HG03521 (cell line): ENCODE measurements at regions not wholly inside any gene's neighbourhood (a gene's known extent, or its start where the extent isn't known, plus 50 kb on each side); places are given as distances from the start of the nearest gene placed in this dataset.
"Not testable (repeated sequence)": the region's sequence is repeated elsewhere in the genome, so short reads cannot be mapped to it uniquely, and the experiment has no call there.

Experiments used
- ATAC-seq: cut with Tn5 transposase; IDR thresholded peaks from one replicate; pipeline ENCODE4 v1.9.1; 2021; ENCODE audit warnings: mild to moderate bottlenecking, moderate library complexity; ENCODE audit not compliant: unreplicated experiment

DNA sequence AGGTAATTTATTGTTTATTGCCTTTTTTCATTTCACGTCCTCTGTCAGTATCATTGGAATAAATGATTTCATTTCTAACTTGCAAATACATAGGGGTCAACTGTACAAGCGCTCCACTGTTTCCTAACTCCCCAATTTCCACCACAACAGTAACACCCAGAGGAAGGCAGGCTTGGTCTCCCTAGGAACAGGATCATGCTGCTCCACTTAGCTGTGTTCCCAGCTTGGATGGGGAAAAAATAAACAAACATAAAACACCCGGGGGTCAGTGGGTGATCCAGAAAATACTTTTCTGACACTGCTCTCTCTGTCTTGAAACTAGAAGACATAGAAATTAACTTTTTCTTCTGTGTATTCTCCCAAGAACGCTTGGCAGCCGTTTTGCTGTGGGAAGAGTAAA is 772.5 kb downstream of the TRIML1 start:
- no peak for ATAC-seq

DNA sequence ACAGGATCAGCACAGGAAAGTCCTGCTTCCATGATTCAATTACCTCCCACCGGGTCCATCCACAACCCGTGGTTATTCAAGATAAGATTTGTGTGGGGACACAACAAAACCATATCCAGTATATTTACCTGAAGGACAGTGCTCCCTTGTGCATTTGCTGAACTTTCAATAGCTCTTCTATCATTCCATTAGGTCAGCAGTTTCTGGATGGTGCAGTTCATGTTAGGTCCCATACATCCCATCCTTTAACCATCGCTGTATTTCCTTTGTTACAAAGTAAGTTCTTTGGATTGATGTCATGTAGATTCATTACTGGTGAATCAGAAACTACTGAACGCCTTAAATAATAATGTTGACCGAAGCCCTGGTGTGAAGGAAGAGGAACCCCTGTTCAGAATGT is 775.9 kb downstream of the TRIML1 start:
- no peak for ATAC-seq

DNA sequence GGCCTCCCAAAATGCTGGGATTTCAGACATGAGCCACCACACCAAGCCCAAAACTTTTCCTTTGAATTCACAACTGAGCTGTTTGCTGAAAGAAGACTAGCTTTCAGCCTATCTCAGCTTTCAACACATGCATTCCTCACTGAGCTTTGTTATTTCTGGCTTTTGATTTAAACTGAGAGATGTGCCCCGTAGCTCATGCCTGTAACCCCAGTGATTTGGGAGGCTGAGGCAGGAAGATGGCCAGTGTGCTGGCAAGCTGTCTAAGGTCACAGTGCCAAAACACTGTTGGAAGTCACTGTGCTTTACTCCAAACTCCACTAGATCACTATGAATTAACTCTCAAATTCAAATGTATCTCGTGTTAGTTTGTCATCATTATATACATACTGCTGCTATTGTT is 779.5 kb downstream of the TRIML1 start:
- no peak for ATAC-seq

DNA sequence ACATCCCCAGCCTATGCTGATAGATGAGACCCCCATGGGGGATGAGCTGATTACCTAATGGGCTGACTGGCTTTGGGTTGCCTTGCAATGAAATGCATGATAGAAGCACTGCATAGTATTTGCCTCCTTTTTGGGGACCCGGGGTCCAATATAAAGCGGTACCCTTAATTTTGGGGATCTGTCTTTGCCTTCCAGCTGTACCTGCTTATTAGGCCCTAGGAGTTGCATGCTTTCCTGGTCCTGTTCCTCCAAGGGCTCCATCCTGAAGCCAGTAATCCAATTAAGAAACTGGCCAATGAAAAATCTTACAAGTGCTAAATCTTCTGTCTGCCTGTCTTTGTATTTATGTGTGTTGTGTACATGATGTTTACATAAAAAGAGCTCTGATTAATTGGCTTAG is 791.6 kb downstream of the TRIML1 start:
- no peak for ATAC-seq

DNA sequence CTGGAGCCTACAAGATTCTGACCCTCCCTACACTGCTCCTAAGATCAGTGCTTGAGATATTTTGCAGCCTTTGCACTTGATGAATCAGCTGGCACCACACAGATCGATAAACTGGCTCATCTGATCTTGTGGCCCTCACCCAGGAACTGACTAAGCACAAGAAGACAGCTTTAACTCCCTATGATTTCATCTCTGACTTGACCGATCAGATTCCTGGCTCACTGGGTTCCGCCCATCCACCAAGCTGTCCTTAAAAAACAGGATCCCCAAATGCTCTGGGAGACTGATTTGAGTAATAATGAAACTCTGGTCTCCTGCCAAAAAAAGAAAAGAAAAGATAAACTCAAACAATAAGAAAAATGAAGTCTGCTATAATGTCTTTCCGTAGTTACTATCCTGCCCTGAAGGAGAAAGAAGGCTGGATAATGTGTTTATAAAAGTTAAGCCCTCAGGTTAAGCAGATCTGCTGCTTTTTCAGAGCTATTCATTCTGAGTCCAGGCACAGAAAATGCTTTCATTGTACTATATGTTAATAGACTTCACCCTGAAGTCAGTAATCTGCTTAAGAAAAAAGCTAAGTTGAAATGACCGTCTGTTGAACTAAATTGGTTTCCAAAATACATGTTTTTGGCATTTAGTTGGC is 795.2 kb downstream of the TRIML1 start:
- ATAC-seq, result no peak

DNA sequence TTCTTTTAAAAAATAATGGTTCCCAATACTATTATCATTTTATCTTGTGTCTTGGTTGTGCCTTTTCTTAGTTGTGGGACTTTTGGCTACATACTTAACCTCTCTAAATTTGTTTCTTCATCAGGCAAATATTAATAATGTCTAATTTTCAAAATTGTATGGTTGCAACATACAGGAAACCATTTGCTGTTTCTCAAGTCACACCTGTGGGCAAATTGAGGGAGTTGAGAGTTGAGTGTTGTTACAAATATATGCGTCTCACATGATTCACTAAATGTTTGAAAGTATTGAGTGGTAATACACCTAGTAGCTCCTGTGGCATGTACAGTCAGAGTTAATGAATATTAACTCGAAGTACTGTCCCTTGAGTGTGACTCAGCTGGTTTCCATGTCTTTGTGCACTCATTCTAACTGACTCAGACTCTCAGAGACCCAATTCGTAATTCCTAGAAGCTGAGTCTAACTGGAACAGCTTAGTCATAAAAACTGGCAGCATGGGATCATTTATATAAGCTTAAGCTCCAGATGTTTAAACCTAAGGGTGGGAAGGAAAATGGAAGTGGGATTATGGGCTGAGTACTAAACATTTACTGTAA is 802.4 kb downstream of the TRIML1 start:
- no peak for ATAC-seq

DNA sequence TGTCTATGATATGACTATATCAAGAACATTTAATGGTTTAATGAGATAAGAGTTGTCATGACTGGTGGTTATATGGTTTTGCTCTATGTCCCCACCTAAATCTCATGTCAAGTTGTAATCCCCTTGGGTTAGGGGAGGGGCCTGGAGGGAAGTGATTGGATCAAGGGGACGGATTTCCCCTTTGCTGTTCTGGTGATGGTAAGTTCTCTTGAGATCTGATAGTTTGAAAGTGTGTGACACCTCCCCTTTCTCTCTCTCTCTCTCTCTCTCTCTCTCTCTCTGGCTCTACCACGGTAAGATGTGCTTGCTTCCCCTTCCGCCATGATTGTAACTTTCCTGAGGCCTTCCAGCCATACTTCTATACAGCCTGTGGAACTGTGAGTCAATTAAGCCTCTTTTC is 803.4 kb downstream of the TRIML1 start:
- no peak for ATAC-seq

DNA sequence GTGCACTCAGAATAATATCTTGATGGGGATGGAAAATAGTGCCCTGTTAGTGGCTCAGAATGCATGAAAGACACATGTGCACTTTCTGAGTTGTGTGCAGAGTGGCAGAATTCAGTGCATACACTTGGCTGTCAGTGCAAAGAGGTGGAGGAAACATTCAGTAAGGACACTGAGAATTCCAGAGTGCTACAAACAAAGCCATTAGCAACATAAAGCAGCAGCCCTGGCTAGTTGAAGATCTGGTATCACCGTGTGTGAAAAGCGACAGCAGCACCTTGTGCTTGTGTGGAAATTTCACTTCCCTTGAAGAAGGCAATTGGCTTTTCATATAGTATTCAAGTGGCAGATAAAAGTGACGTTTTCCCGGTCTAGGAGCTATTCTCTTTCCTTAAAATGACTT is 810.4 kb downstream of the TRIML1 start:
- ATAC-seq, result no peak

DNA sequence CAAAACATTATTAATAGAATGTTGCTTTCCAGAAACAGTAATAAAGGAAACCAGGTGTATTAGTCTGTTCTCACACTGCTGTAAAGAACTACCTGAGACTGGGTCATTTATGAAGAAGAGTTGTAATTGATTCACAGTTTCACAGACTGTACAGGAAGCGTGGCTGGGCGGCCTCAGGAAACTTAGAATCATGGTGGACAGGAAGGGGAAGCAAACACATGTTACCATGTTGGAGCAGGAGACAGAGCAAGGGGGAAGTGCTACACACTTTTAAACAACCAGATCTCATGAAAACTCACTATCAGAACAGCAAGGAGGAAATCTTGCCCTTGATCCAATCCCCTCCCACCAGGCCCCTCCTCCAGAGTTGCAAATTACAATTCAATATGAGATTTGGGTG is 815.8 kb downstream of the TRIML1 start:
- ATAC-seq, result no peak

DNA sequence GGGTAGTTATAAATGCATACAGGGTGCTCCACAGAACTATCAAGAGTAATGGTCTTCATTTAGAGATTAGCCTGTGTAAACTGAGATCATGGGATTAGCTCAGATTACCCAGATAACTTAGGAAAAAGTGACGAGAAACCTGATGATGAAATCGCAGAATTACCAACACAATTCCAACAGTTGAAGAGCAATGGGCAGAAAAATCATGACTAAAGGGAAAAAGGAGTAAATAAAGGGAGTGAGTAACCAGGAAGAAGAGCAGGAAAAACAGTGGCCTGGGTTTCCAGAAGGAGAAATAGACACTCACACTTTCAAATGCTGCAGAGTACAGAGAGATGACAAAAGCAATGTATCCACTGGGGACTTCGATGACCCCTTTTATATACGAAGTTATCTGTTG is 817.3 kb downstream of the TRIML1 start:
- ATAC-seq, result no peak

DNA sequence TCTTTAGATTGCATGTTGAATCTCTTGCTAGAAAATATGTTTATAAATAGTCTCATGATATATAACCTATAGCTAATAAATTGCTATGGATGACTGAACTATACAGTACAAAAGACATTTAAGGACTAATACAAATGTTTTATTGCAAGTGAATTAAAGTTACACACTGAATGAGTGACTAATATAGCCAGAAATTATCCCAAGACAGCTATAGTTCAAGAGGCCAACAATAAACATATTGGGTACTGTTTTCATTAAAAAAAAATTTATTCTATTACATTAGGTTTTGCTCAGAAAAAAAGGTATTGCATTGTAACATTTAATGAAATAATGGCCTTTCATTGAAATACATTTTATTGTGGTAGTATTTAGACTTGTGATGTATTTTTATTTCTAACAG is 819.1 kb downstream of the TRIML1 start:
- no peak for ATAC-seq

DNA sequence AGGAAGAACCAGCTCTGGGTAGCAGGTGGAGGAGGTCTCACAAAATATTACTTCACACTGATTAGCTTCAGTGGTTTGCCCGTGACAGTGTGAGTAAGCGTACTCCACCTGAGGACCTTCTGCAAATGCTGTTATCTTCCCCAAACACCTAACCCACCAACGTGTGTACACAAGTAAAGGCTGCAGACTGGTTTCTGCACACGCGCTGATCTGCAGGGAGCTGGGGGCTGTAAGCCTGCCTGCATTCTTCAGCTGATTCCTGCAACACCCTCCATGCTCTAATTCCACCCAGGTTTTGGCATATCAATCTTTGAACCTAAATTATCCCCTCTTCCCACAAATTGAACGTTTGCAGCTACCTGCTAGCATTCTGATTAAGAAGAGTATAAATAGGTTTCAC is 820.2 kb downstream of the TRIML1 start:
- ATAC-seq, result no peak

DNA sequence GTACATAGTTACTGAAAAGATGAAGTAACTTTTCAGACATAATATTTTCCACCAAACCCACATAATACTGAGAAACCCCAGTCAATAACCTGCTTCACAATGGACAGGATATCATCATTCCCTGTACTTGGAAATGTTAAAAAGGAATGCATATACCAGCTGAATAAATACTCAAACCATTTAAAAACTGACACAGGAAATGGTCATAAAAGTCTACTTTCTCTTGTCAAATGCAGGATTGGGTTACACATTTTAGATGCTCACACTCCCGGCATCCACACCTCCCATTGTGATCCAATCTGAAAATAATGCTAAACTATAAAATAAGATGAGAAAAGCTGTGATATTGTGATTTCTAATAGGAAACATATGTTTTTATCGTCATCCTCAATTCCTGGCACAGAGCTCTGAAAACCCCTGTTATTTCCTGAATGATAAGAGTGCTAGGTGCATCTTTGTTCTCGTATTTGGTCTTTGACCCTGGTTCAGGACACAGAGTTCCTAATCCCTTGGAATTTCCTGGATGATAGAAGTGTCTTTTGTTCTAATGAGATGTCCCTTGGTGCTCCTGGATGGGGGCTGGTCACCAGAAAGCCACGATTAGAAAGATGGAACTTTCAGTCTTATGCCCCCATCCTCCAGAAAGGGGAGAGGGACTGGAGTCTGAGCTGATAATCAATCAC is 821.3 kb downstream of the TRIML1 start:
- ATAC-seq, result no peak

DNA sequence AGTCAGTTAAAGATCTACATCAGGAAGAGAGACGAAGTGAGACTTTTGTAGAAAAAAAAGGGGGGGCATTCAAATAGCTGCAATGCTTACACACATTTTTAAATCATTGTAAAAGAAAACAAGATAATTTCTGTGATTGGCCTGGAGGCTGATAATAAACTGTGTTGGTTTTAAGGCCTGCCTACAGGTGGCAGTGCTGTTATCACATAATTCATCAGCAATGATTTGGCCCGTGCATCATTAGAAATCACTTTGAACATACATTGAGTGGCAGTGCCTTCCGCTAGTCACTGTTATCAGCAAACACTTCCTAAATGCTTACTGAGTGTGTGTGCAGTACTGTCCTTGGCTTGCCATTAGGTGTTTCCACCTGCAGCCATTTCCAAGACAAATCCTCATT is 831.9 kb downstream of the TRIML1 start:
- ATAC-seq, result no peak

DNA sequence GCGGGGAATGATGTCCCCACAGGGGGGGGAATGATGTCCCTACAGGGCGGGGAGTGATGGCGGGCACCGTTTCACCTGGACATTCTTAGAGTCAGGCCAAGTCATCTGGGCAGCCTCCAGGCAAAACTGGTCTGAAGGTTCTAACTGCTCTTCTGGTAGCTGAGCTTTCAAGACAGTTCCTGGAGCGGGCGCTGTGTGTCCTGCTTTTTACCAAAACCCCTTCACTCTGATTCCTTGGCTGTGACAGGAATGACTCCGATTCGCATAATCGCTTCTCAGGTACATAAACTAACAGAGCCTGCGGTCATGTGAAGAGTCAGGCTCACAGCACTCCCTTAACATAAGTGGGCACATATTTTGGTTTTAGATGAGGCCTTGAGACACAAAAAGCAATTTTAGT is 836.0 kb downstream of the TRIML1 start:
- no peak for ATAC-seq

DNA sequence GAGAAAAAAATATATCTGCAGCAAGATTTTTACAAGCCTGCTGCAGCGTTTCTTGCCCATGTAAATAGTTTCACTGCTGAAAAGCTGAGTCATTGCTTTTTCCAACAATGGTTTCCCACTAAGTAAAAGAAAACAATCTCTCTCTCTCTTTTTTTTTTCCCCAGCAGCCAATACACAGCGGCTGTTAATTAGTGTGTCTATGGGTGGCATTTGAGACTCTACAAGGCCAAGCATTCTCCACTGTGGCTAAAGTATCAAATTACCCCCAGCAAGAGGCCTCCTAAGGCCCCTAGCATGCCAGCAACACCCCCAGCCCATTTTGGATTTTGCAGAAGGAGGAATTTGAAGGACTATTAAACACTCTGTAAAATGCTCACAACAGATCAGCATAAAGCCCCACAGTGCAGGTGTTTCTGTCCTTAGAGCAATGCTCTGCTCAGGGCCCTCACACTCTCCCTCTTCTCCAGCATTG is 837.4 kb downstream of the TRIML1 start:
- no peak for ATAC-seq

DNA sequence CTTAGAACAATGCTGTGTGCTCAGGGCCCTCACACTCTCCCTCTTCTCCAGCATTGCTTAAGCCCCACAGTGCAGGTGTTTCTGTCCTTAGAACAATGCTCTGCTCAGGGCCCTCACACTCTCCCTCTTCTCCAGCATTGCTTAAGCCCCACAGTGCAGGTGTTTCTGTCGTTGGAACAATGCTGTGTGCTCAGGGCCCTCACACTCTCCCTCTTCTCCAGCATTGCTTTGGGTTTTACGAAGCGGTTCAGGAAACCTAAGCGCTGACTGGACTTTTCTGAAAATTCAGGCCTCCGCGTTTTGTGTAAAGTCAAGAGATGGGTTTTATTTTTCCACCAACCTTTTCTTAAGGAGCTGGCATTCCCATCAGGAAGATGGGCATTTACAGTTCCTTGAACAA is 838.0 kb downstream of the TRIML1 start:
- not testable (repeated sequence) for ATAC-seq

DNA sequence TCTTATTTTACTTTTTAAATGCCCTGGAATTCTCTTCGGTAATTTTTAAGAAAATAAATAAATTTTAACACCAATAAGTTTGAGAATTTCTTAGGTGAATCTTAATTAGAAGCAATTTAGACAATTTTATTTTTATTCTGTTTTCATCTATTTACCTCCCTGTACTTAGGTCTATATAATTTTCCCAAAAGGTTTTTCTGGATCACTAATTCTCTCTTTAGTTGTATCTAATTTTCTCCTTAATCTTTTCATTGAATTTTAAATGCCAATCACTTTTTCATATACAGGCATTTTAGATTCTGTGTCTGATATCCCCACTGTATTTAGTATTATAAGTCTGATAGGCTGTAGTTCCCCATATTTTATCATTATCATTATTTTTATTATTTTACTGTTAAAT is 845.3 kb downstream of the TRIML1 start:
- ATAC-seq, result no peak

DNA sequence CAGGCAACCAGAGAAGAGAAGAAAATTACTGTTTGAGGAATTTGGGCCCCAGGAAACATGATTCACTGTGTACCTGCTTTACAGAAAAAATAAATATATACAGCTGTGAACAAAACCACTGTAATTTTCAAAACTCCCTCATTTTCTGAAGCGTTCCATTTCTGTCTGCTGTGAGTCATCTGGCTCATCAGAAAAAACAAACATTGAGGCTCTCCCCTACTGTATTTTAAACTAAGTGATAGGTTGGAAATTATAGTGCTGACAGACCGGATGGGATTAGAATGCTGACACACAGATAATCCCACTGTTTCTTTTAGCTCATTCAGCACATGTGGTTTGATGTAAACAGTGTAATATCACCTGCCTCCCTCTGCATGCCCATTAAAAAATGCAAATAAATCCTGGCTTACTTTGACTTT is 847.0 kb downstream of the TRIML1 start:
- no peak for ATAC-seq

DNA sequence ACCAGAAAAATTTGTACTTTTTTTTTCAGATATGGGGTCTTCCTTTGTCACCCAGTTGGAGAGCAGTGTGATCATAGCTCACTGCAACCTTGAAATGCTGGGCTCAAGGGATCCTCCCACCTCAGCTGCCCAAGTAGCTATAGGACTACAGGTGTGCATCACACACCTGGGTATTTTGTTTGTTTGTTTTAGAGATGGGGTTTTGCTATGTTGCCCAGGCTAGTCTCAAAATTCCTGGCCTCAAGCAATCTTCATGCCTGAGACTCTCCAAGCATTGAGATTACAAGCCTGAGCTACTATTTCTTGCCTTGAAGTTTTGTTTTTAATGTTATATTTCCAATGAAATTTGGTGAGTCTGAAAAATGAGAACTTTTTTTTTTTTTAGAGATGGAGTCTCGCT is 847.8 kb downstream of the TRIML1 start:
- ATAC-seq, result no peak

DNA sequence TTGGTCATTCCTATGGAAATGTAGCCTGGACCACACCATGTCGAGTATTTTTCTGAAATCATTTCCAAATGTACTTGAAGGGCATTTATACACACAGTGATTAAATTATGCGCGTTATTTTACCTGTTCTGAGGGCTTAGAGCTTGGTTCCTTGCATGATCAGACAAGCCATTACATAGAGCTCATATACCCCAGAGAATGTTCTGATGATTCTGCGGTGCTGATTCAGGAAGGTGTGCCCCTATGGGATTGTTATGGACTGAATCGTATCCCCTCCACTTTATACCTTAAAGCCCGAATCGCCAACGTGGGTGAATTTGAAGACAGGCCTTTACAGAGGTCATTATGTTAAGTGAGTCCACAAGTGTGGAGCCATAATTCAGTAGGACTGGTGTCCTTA is 848.9 kb downstream of the TRIML1 start:
- no peak for ATAC-seq

DNA sequence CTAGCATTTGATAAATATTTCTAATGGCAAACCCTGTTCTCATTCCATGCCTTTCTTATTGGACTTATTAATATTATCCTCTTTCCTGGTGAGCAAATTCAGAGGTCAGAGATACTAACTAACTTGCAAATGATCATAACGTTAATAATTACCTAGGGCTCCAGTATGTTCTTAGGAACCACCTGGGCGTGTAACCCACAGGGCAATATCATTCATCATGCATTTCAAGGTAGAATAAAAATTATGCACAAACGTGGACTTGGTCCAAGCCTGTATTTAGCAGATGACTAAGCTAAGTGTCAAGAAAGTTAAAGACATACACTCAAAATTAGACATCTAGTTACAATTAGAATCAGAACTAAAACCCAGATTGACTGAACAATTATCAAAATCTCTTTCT is 850.1 kb downstream of the TRIML1 start:
- no peak for ATAC-seq
